ENCODE measurements at regions not wholly inside any gene's neighbourhood (a gene's known extent, or its start where the extent isn't known, plus 50 kb on each side); places are given as distances from the start of the nearest gene placed in this dataset.

GRCh38 chr10:44182909-44183308, 202.0 kb downstream of the CXCL12 start:
- no peak for TF ChIP-seq NPAS2 (CRISPR knock-in tag; IDR thresholded peaks at IDR 0.05; ENCODE audit: borderline replicate concordance)
- TF ChIP-seq CTCF (IDR thresholded peaks at IDR 0.05), result no peak
- TF ChIP-seq POLR2A (IDR thresholded peaks at IDR 0.05; ENCODE audit: low read length), result no peak
- no peak for TF ChIP-seq CHD2 (IDR thresholded peaks at IDR 0.05; ENCODE audit: low read length, partially characterized antibody)
- no peak for TF ChIP-seq CBX8 (IDR thresholded peaks at IDR 0.05)
- no peak for TF ChIP-seq RAD21 (conservative IDR thresholded peaks at IDR 0.05 in 1 of 2, IDR thresholded peaks at IDR 0.05 in 1 of 2)
- TF ChIP-seq EP300 (IDR thresholded peaks at IDR 0.05), result no peak
